ENCODE measurements at regions not wholly inside any gene's neighbourhood (a gene's known extent, or its start where the extent isn't known, plus 50 kb on each side); places are given as distances from the start of the nearest gene placed in this dataset.

DNA sequence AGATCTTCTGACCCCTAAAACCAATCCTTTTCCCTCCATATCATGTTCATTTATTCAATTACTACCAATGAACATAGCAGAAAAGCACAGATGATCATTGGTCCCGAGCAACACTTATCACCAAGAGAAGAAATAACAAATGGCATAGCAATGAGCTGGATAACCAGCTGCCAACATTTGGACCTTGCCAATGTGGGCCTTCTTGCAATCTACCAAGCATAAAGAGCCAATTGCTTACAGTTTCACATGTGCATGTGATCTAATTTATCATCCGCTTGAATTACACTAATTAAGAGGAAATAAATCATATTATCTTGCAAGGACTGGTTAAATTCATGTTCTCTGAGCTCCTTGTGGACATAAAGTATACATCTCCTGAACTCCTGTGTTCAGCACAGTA lies 134.8 kb upstream of the HMGA2 start:
- 90% methylated on average over 2 of the region's 2 CpGs for WGBS
- no peak for TF ChIP-seq HNF4A (conservative IDR thresholded peaks at IDR 0.05)
- TF ChIP-seq, protein P1, sequence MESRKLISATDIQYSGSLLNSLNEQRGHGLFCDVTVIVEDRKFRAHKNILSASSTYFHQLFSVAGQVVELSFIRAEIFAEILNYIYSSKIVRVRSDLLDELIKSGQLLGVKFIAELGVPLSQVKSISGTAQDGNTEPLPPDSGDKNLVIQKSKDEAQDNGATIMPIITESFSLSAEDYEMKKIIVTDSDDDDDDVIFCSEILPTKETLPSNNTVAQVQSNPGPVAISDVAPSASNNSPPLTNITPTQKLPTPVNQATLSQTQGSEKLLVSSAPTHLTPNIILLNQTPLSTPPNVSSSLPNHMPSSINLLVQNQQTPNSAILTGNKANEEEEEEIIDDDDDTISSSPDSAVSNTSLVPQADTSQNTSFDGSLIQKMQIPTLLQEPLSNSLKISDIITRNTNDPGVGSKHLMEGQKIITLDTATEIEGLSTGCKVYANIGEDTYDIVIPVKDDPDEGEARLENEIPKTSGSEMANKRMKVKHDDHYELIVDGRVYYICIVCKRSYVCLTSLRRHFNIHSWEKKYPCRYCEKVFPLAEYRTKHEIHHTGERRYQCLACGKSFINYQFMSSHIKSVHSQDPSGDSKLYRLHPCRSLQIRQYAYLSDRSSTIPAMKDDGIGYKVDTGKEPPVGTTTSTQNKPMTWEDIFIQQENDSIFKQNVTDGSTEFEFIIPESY (IDR thresholded peaks at IDR 0.05) = no peak
- no peak for TF ChIP-seq EGR1 (IDR thresholded peaks at IDR 0.05; ENCODE audit: low read depth in 2 of 2)
- no peaks in the 10 kb centered on the region for H3K9me3 ChIP-seq (ENCODE audit: control insufficient read depth in 4 of 4, low read length in 3 of 4)
- peaks cover 0 to 3% (median 0%) of the 10 kb centered on the region in 4 donors for H3K27me3 ChIP-seq (ENCODE audit: control insufficient read depth in 4 of 4, insufficient read depth in 4 of 4, low read length in 3 of 4)
- H3K27ac ChIP-seq (ENCODE audit: low read depth in 1 of 2, low read length in 2 of 2) = no peak overlapping the region
- H3K9ac ChIP-seq (ENCODE audit: low read depth in 1 of 2, low read length in 2 of 2) = no peak overlapping the region
- no peaks in the 10 kb centered on the region for H3K36me3 ChIP-seq (ENCODE audit: control insufficient read depth in 4 of 4, insufficient read depth in 3 of 4, low read depth in 1 of 4, low read length in 3 of 4)
- no peak overlapping the region for H3K4me3 ChIP-seq (ENCODE audit: low read depth in 1 of 3, low read length in 3 of 3)
- no peak for DNase-seq (ENCODE audit: low spot score)
- no peaks in the 10 kb centered on the region for H3K4me1 ChIP-seq (ENCODE audit: control insufficient read depth in 4 of 4, insufficient read depth in 4 of 4, low read length in 3 of 4)

DNA sequence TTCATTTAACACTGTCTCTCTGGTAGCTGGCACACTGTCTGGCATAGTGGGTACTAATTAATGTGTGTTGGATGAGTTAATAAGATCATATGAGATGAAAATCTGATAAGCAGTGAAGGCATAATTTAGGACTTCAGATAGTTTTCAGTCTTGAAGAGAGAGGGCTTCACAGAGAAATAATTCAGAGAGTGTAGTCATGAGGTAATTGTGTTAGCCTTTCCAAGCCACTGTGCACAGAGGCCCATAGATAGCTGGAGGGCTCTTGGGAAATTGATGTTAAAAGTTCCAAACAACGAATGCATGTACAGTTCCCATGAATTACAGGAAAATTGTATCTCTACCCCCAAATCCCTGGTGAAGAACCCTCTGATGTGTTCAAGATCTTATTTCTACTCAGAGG lies 133.8 kb upstream of the HMGA2 start:
- no peak overlapping the region for H3K4me3 ChIP-seq (ENCODE audit: low read depth in 1 of 3, low read length in 3 of 3)
- H3K36me3 ChIP-seq (ENCODE audit: control insufficient read depth in 4 of 4, insufficient read depth in 3 of 4, low read depth in 1 of 4, low read length in 3 of 4) = no peaks in the 10 kb centered on the region
- H3K4me1 ChIP-seq (ENCODE audit: control insufficient read depth in 4 of 4, insufficient read depth in 4 of 4, low read length in 3 of 4) = peaks cover 0 to 1% (median 0%) of the 10 kb centered on the region in 4 donors
- TF ChIP-seq FOXA1 (IDR thresholded peaks at IDR 0.05) (no peak), EGR1 (IDR thresholded peaks at IDR 0.05; ENCODE audit: low read depth in 2 of 2) (no peak), RXRA (IDR thresholded peaks at IDR 0.05) (no peak), NR2F2 (IDR thresholded peaks at IDR 0.05) (no peak), JUND (IDR thresholded peaks at IDR 0.05) (no peak), GABPA (IDR thresholded peaks at IDR 0.05 in 1 of 2, conservative IDR thresholded peaks at IDR 0.05 in 1 of 2) (no peak), FOXA2 (IDR thresholded peaks at IDR 0.05) (no peak), HNF4A (conservative IDR thresholded peaks at IDR 0.05) (no peak), TAF1 (conservative IDR thresholded peaks at IDR 0.05) (no peak), YY1 (IDR thresholded peaks at IDR 0.05) (no peak), RAD21 (IDR thresholded peaks at IDR 0.05) (no peak), SP1 (IDR thresholded peaks at IDR 0.05) (no peak), HNF4G (IDR thresholded peaks at IDR 0.05) (no peak)
- TF ChIP-seq, protein P2, sequence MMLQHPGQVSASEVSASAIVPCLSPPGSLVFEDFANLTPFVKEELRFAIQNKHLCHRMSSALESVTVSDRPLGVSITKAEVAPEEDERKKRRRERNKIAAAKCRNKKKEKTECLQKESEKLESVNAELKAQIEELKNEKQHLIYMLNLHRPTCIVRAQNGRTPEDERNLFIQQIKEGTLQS (IDR thresholded peaks at IDR 0.05) = no peak
- TF ChIP-seq, protein P1 (IDR thresholded peaks at IDR 0.05) = no peak
- TF ChIP-seq, protein P3, sequence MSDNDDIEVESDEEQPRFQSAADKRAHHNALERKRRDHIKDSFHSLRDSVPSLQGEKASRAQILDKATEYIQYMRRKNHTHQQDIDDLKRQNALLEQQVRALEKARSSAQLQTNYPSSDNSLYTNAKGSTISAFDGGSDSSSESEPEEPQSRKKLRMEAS (IDR thresholded peaks at IDR 0.05) = no peak
- TF ChIP-seq, protein P4, sequence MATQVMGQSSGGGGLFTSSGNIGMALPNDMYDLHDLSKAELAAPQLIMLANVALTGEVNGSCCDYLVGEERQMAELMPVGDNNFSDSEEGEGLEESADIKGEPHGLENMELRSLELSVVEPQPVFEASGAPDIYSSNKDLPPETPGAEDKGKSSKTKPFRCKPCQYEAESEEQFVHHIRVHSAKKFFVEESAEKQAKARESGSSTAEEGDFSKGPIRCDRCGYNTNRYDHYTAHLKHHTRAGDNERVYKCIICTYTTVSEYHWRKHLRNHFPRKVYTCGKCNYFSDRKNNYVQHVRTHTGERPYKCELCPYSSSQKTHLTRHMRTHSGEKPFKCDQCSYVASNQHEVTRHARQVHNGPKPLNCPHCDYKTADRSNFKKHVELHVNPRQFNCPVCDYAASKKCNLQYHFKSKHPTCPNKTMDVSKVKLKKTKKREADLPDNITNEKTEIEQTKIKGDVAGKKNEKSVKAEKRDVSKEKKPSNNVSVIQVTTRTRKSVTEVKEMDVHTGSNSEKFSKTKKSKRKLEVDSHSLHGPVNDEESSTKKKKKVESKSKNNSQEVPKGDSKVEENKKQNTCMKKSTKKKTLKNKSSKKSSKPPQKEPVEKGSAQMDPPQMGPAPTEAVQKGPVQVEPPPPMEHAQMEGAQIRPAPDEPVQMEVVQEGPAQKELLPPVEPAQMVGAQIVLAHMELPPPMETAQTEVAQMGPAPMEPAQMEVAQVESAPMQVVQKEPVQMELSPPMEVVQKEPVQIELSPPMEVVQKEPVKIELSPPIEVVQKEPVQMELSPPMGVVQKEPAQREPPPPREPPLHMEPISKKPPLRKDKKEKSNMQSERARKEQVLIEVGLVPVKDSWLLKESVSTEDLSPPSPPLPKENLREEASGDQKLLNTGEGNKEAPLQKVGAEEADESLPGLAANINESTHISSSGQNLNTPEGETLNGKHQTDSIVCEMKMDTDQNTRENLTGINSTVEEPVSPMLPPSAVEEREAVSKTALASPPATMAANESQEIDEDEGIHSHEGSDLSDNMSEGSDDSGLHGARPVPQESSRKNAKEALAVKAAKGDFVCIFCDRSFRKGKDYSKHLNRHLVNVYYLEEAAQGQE (IDR thresholded peaks at IDR 0.05) = no peak
- TF ChIP-seq, protein P5, sequence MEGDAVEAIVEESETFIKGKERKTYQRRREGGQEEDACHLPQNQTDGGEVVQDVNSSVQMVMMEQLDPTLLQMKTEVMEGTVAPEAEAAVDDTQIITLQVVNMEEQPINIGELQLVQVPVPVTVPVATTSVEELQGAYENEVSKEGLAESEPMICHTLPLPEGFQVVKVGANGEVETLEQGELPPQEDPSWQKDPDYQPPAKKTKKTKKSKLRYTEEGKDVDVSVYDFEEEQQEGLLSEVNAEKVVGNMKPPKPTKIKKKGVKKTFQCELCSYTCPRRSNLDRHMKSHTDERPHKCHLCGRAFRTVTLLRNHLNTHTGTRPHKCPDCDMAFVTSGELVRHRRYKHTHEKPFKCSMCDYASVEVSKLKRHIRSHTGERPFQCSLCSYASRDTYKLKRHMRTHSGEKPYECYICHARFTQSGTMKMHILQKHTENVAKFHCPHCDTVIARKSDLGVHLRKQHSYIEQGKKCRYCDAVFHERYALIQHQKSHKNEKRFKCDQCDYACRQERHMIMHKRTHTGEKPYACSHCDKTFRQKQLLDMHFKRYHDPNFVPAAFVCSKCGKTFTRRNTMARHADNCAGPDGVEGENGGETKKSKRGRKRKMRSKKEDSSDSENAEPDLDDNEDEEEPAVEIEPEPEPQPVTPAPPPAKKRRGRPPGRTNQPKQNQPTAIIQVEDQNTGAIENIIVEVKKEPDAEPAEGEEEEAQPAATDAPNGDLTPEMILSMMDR (IDR thresholded peaks at IDR 0.05; ENCODE audit: low read depth, low read length, missing input control) = no peak
- H3K9ac ChIP-seq (ENCODE audit: low read depth in 1 of 2, low read length in 2 of 2) = no peak overlapping the region
- no peaks in the 10 kb centered on the region for H3K9me3 ChIP-seq (ENCODE audit: control insufficient read depth in 4 of 4, low read length in 3 of 4)
- DNase-seq (ENCODE audit: low spot score) = no peak
- WGBS = 68% methylated on average over 1 of the region's 1 CpG
- H3K27ac ChIP-seq (ENCODE audit: low read depth in 1 of 2, low read length in 2 of 2) = no peak overlapping the region
- H3K27me3 ChIP-seq (ENCODE audit: control insufficient read depth in 4 of 4, insufficient read depth in 4 of 4, low read length in 3 of 4) = peaks cover 0 to 3% (median 0%) of the 10 kb centered on the region in 4 donors

All from liver (tissue), 8 donors.